ENCODE measurements at regions not wholly inside any gene's neighbourhood (a gene's known extent, or its start where the extent isn't known, plus 50 kb on each side); places are given as distances from the start of the nearest gene placed in this dataset.

DNA sequence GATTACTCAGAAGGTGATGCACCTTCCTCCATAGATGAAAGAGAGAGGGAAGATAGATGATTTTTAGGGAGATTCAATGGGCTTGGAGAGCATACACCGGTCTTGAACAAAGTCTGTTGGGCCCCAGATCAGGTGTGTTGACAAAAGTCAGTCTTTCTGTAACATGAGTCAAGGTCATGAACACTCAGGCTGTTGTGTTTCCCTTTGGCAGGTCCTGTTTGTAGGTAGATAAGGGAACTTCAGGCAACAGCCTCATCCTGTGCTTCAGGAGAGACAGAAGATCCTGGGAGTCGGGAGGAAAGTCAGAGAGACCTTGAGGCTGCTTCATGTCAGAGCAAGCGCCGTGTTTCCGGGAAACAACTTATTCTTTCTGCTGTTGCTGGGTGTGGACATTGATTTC lies 703.1 kb downstream of the BRD1 start (continued):
- TF ChIP-seq CENPT (CRISPR knock-in tag; IDR thresholded peaks at IDR 0.05; ENCODE audit: low read depth) (no peak), SIX1 (CRISPR knock-in tag; IDR thresholded peaks at IDR 0.05; ENCODE audit: borderline replicate concordance) (peak; percentile 76; the same call in 1 of the 2 replicates), HDAC6 (IDR thresholded peaks at IDR 0.05; ENCODE audit: low read depth, low read length) (no peak), SIN3A (IDR thresholded peaks at IDR 0.05; ENCODE audit: borderline replicate concordance, low read depth, low read length) (no peak), GTF3A (CRISPR knock-in tag; conservative IDR thresholded peaks at IDR 0.05) (no peak), ZNF629 (CRISPR knock-in tag; conservative IDR thresholded peaks at IDR 0.05) (0 out of 2 replicates have a peak, but pooled peaks have one; percentile 15), IRF2 (CRISPR knock-in tag; IDR thresholded peaks at IDR 0.05) (no peak), FOXA3 (CRISPR knock-in tag; IDR thresholded peaks at IDR 0.05) (peak; percentile 85), SALL1 (CRISPR knock-in tag; IDR thresholded peaks at IDR 0.05) (peak; percentile 44; the same call in 1 of the 2 replicates), ZNF331 (CRISPR knock-in tag; IDR thresholded peaks at IDR 0.05) (peak; percentile 29; the same call in 1 of the 2 replicates), GATAD2A (CRISPR knock-in tag; IDR thresholded peaks at IDR 0.05) (peak; percentile 47; the same call in 1 of the 2 replicates), ZNF10 (CRISPR knock-in tag; IDR thresholded peaks at IDR 0.05; ENCODE audit: borderline replicate concordance, low read depth) (no peak), CBFB (CRISPR knock-in tag; IDR thresholded peaks at IDR 0.05) (no peak), FOXO1 (CRISPR knock-in tag; IDR thresholded peaks at IDR 0.05) (peak; percentile 71; the same call in 1 of the 2 replicates), FOXK1 (CRISPR knock-in tag; IDR thresholded peaks at IDR 0.05; ENCODE audit: borderline replicate concordance, low read depth) (peak; percentile 36; the same call in 1 of the 2 replicates), SRF (IDR thresholded peaks at IDR 0.05; ENCODE audit: low read depth, low read length) (no peak), ZNF274 (CRISPR knock-in tag; IDR thresholded peaks at IDR 0.05) (no peak)
- TF ChIP-seq, protein P1, sequence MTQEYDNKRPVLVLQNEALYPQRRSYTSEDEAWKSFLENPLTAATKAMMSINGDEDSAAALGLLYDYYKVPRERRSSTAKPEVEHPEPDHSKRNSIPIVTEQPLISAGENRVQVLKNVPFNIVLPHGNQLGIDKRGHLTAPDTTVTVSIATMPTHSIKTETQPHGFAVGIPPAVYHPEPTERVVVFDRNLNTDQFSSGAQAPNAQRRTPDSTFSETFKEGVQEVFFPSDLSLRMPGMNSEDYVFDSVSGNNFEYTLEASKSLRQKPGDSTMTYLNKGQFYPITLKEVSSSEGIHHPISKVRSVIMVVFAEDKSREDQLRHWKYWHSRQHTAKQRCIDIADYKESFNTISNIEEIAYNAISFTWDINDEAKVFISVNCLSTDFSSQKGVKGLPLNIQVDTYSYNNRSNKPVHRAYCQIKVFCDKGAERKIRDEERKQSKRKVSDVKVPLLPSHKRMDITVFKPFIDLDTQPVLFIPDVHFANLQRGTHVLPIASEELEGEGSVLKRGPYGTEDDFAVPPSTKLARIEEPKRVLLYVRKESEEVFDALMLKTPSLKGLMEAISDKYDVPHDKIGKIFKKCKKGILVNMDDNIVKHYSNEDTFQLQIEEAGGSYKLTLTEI (CRISPR knock-in tag; conservative IDR thresholded peaks at IDR 0.05), result no peak
- TF ChIP-seq, protein P2, sequence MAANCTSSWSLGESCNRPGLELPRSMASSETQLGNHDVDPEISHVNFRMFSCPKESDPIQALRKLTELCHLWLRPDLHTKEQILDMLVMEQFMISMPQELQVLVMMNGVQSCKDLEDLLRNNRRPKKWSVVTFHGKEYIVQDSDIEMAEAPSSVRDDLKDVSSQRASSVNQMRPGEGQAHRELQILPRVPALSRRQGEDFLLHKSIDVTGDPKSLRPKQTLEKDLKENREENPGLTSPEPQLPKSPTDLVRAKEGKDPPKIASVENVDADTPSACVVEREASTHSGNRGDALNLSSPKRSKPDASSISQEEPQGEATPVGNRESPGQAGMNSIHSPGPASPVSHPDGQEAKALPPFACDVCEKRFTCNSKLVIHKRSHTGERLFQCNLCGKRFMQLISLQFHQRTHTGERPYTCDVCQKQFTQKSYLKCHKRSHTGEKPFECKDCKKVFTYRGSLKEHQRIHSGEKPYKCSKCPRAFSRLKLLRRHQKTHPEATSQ (CRISPR knock-in tag; IDR thresholded peaks at IDR 0.05; ENCODE audit: borderline replicate concordance), result no peak
- TF ChIP-seq, protein P3, sequence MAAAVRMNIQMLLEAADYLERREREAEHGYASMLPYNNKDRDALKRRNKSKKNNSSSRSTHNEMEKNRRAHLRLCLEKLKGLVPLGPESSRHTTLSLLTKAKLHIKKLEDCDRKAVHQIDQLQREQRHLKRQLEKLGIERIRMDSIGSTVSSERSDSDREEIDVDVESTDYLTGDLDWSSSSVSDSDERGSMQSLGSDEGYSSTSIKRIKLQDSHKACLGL (CRISPR knock-in tag; IDR thresholded peaks at IDR 0.05), result no peak
- TF ChIP-seq, protein P4, sequence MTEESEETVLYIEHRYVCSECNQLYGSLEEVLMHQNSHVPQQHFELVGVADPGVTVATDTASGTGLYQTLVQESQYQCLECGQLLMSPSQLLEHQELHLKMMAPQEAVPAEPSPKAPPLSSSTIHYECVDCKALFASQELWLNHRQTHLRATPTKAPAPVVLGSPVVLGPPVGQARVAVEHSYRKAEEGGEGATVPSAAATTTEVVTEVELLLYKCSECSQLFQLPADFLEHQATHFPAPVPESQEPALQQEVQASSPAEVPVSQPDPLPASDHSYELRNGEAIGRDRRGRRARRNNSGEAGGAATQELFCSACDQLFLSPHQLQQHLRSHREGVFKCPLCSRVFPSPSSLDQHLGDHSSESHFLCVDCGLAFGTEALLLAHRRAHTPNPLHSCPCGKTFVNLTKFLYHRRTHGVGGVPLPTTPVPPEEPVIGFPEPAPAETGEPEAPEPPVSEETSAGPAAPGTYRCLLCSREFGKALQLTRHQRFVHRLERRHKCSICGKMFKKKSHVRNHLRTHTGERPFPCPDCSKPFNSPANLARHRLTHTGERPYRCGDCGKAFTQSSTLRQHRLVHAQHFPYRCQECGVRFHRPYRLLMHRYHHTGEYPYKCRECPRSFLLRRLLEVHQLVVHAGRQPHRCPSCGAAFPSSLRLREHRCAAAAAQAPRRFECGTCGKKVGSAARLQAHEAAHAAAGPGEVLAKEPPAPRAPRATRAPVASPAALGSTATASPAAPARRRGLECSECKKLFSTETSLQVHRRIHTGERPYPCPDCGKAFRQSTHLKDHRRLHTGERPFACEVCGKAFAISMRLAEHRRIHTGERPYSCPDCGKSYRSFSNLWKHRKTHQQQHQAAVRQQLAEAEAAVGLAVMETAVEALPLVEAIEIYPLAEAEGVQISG (CRISPR knock-in tag; IDR thresholded peaks at IDR 0.05), result 0 out of 2 replicates have a peak, but pooled peaks have one; percentile 18
- TF ChIP-seq, protein P5, sequence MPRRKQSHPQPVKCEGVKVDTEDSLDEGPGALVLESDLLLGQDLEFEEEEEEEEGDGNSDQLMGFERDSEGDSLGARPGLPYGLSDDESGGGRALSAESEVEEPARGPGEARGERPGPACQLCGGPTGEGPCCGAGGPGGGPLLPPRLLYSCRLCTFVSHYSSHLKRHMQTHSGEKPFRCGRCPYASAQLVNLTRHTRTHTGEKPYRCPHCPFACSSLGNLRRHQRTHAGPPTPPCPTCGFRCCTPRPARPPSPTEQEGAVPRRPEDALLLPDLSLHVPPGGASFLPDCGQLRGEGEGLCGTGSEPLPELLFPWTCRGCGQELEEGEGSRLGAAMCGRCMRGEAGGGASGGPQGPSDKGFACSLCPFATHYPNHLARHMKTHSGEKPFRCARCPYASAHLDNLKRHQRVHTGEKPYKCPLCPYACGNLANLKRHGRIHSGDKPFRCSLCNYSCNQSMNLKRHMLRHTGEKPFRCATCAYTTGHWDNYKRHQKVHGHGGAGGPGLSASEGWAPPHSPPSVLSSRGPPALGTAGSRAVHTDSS (CRISPR knock-in tag; conservative IDR thresholded peaks at IDR 0.05), result no peak

Measured in HepG2 (cell line).